Endodermal cell (in vitro differentiated cells): ENCODE measurements at regions not wholly inside any gene's neighbourhood (a gene's known extent, or its start where the extent isn't known, plus 50 kb on each side); places are given as distances from the start of the nearest gene placed in this dataset.

Source experiments
- DNase-seq: peaks from one replicate; pipeline ENCODE4 v3.0.0-alpha.2; 2017
- H3K27ac ChIP-seq: 2 replicates; pipeline ENCODE4 v1.5.1; 2013; ENCODE audit warnings: mild to moderate bottlenecking, low read depth, low read length, moderate library complexity
- H3K27me3 ChIP-seq: 2 replicates; pipeline ENCODE4 v1.6.1; 2013; ENCODE audit warnings: mild to moderate bottlenecking, low read length, moderate library complexity; ENCODE audit not compliant: insufficient read depth, control insufficient read depth, poor library complexity, severe bottlenecking
- H3K36me3 ChIP-seq: 2 replicates; pipeline ENCODE4 v1.7.0; 2013; ENCODE audit warnings: mild to moderate bottlenecking, low read length, moderate library complexity; ENCODE audit not compliant: control insufficient read depth, insufficient read depth
- H3K4me1 ChIP-seq: one replicate; pipeline ENCODE4 v1.7.0; 2013; ENCODE audit warnings: low read length; ENCODE audit not compliant: control insufficient read depth, insufficient read depth
- H3K4me3 ChIP-seq: 2 replicates; pipeline ENCODE4 v1.5.1; 2013; ENCODE audit warnings: mild to moderate bottlenecking, low read length, moderate library complexity
- H3K9ac ChIP-seq: 2 replicates; pipeline ENCODE4 v1.6.1; 2013; ENCODE audit warnings: mild to moderate bottlenecking, low read length, moderate library complexity; ENCODE audit not compliant: poor library complexity, severe bottlenecking; ENCODE audit errors: extremely low read depth
- H3K9me3 ChIP-seq: 2 replicates; pipeline ENCODE4 v1.6.1; 2013; ENCODE audit warnings: mild to moderate bottlenecking, low read length, moderate library complexity; ENCODE audit not compliant: control insufficient read depth
- H3K27ac Mint-ChIP-seq: 2 replicates; pipeline ENCODE4 v1.8.0; 2020; ENCODE audit warnings: mixed read lengths
- H3K27me3 Mint-ChIP-seq: 2 replicates; pipeline ENCODE4 v1.8.0; 2021; ENCODE audit warnings: mild to moderate bottlenecking, mixed read lengths; ENCODE audit not compliant: insufficient read depth
- H3K36me3 Mint-ChIP-seq: 2 replicates; pipeline ENCODE4 v1.8.0; 2020; ENCODE audit warnings: low read depth, mixed read lengths
- H3K4me1 Mint-ChIP-seq: 2 replicates; pipeline ENCODE4 v1.8.0; 2020; ENCODE audit warnings: mixed read lengths
- H3K4me3 Mint-ChIP-seq: 2 replicates; pipeline ENCODE4 v1.8.0; 2020; ENCODE audit warnings: mild to moderate bottlenecking, moderate library complexity, mixed read lengths
- H3K9me3 Mint-ChIP-seq: 2 replicates; pipeline ENCODE4 v1.8.0; 2020; ENCODE audit warnings: mild to moderate bottlenecking, mixed read lengths
- CTCF ChIP-seq: fragments of 200-600 bp; sonication (generic); conservative IDR thresholded peaks from 2 replicates; pipeline ENCODE4 v1.5.0; 2021; ENCODE audit warnings: antibody characterized with exemption, mild to moderate bottlenecking
- WGBS, 2 experiments: methylation state at CpG; one replicate each; pipeline versions ENCODE4 v1.1.5 to v1.1.7; 2013; ENCODE audit warnings: missing lambda C conversion rate in 2 of 2, mixed read lengths in 1 of 2; ENCODE audit not compliant: insufficient coverage in 1 of 2, insufficient read length in 1 of 2; 5-methylcytosine and 5-hydroxymethylcytosine counted together

DNA sequence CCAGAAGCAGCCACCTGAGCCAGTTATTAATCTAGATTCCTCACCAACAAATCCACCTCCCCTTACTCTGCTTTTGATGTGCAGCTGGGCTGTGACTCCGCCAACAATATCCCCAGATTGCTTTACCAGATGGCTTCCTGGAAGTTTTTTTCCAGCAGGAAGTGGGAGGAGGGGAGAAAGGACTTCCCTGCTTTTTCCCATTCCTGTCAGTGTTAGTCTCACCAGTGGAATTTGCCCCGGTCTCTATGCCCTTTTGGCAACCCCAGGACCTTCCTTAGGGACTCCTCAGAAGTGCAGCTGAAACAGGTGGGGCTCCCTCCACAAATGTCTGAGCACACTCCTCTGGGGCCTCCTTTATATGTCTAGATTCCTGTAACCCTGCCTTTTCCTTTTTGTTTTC is 465.2 kb upstream of the IGFBP7 start:
- no peak for TF ChIP-seq CTCF

DNA sequence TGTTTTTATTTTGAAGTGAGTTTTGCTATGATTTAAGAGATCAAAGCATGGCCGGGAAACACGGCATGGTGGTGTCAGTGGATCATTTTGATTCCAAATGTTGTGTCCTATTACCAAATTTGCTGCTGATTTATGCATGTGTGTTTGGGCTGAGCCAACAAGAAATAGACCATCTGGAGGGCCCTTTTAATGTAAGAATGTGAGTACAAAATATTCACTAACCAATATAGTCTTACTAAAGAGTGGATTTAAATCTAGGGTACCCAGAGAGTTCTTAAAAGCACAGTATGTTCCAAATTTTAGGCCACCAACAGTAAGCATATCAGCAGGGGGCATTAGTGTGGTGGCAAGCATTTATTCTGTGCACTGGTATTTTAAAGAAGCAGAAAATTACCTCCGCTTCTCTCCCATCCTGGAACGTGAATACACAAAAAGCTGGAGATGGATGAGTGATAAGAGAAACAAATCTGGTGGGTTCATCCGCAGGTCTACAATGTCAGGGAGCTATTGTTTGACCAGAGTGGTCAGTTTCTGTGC is 444.4 kb upstream of the IGFBP7 start:
- Mint-ChIP-seq H3K27me3 (no peaks in the 10 kb centered on the region), H3K36me3 (no peaks in the 10 kb centered on the region), H3K4me1 (peaks cover 7% of the 10 kb centered on the region), H3K4me3 (no peak overlapping the region), H3K9me3 (peaks cover 9% of the 10 kb centered on the region), H3K27ac (no peak overlapping the region)
- DNase-seq, result no peak
- Histone ChIP-seq H3K4me3 (no peak overlapping the region), H3K27ac (no peak overlapping the region), H3K4me1 (no peaks in the 10 kb centered on the region), H3K27me3 (no peaks in the 10 kb centered on the region), H3K36me3 (no peaks in the 10 kb centered on the region), H3K9ac (no peak overlapping the region), H3K9me3 (no peaks in the 10 kb centered on the region)
- no peak for TF ChIP-seq CTCF
- 80 to 93% methylated on average over 1 to 5 of the region's 5 CpGs for WGBS, 2 experiments

More for the DNA sequence above, 465.2 kb upstream of the IGFBP7 start:
- Mint-ChIP-seq H3K27me3 (no peaks in the 10 kb centered on the region), H3K36me3 (no peaks in the 10 kb centered on the region), H3K9me3 (peaks cover 6% of the 10 kb centered on the region), H3K27ac (no peak overlapping the region), H3K4me3 (no peak overlapping the region), H3K4me1 (peaks cover 1% of the 10 kb centered on the region)
- no peak for DNase-seq
- Histone ChIP-seq H3K27me3 (no peaks in the 10 kb centered on the region), H3K36me3 (no peaks in the 10 kb centered on the region), H3K9me3 (peaks cover 18% of the 10 kb centered on the region), H3K4me1 (no peaks in the 10 kb centered on the region), H3K27ac (no peak overlapping the region), H3K9ac (no peak overlapping the region), H3K4me3 (no peak overlapping the region)
- 82 to 95% methylated on average over 1 to 2 of the region's 2 CpGs for WGBS, 2 experiments

- no peak overlapping the region for H3K9ac ChIP-seq
- 91% methylated on average over 2 of the region's 3 CpGs; no CpG with 5 or more reads in 1 of the 2 experiments for WGBS, 2 experiments
- no peaks in the 10 kb centered on the region for H3K27me3 ChIP-seq
- no peak overlapping the region for H3K4me3 ChIP-seq
- Mint-ChIP-seq H3K27me3 (no peaks in the 10 kb centered on the region), H3K4me1 (peaks cover 7% of the 10 kb centered on the region), H3K27ac (no peak overlapping the region), H3K9me3 (peaks cover 6% of the 10 kb centered on the region), H3K36me3 (no peaks in the 10 kb centered on the region), H3K4me3 (no peak overlapping the region)
- no peaks in the 10 kb centered on the region for H3K9me3 ChIP-seq
- no peak for TF ChIP-seq CTCF
- H3K36me3 ChIP-seq, result no peaks in the 10 kb centered on the region
- H3K4me1 ChIP-seq, result no peaks in the 10 kb centered on the region
- H3K27ac ChIP-seq, result no peak overlapping the region
- DNase-seq, result no peak
Measured at GRCh38 chr4:57553728-57554127, 443.5 kb upstream of the IGFBP7 start.
